Esophagus (tissue), 2 donors: ENCODE measurements at regions not wholly inside any gene's neighbourhood (a gene's known extent, or its start where the extent isn't known, plus 50 kb on each side); places are given as distances from the start of the nearest gene placed in this dataset.
"Not testable (repeated sequence)": the region's sequence is repeated elsewhere in the genome, so short reads cannot be mapped to it uniquely, and the experiment has no call there.

Experiments used
- H3K27ac ChIP-seq, 2 donors: one replicate each; pipeline ENCODE4 v1.5.1; 2013; ENCODE audit warnings: low read depth in 2 of 2, mild to moderate bottlenecking in 2 of 2, inconsistent platforms in 1 of 2, low read length in 1 of 2, moderate library complexity in 1 of 2
- H3K27me3 ChIP-seq, 2 donors: one replicate each; pipeline ENCODE4 v1.6.1; 2013; ENCODE audit warnings: low read length in 2 of 2, control low read depth in 1 of 2, mild to moderate bottlenecking in 1 of 2; ENCODE audit not compliant: insufficient read depth in 2 of 2, control insufficient read depth in 1 of 2
- H3K36me3 ChIP-seq, 2 donors: one replicate each; pipeline ENCODE4 v1.6.1; 2013; ENCODE audit warnings: low read length in 1 of 2; ENCODE audit not compliant: control insufficient read depth in 2 of 2, insufficient read depth in 2 of 2
- H3K4me1 ChIP-seq, 2 donors: one replicate each; pipeline ENCODE4 v1.6.1; 2013; ENCODE audit warnings: low read length in 1 of 2; ENCODE audit not compliant: control insufficient read depth in 2 of 2, insufficient read depth in 2 of 2
- H3K4me3 ChIP-seq, 2 donors: one replicate each; pipeline ENCODE4 v1.5.1; 2013; ENCODE audit warnings: low read length in 2 of 2, mild to moderate bottlenecking in 2 of 2, low read depth in 1 of 2, moderate library complexity in 1 of 2
- H3K9me3 ChIP-seq, 2 donors: one replicate each; pipeline ENCODE4 v1.6.1; 2013; ENCODE audit warnings: mild to moderate bottlenecking in 2 of 2, low read depth in 1 of 2, low read length in 1 of 2, moderate library complexity in 1 of 2; ENCODE audit not compliant: control insufficient read depth in 2 of 2, insufficient read depth in 1 of 2
- WGBS, 2 donors: extraction: QIAGEN DNeasy Blood & Tissue Kit; methylation state at CpG; one replicate each; pipeline ENCODE4 v1.1.7; 2013; 5-methylcytosine and 5-hydroxymethylcytosine counted together
- donor health status: healthy with polysubstance abuse.
- donor health status: Bipolar disorder and iron deficiency.

- no peaks in the 10 kb centered on the region for H3K9me3 ChIP-seq
- H3K4me3 ChIP-seq: no peak overlapping the region
- no peak overlapping the region for H3K27ac ChIP-seq
- no peaks in the 10 kb centered on the region for H3K4me1 ChIP-seq
- 85 to 88% methylated on average over 7 of the region's 7 CpGs for WGBS, 2 donors
- no peaks in the 10 kb centered on the region for H3K27me3 ChIP-seq
- H3K36me3 ChIP-seq: no peaks in the 10 kb centered on the region
Measured at GRCh38 chr11:104694259-104695064, 203.8 kb downstream of the CASP12 start.

- Histone ChIP-seq H3K36me3 (no peaks in the 10 kb centered on the region), H3K4me3 (no peak overlapping the region), H3K27ac (no peak overlapping the region), H3K27me3 (no peaks in the 10 kb centered on the region), H3K9me3 (no peaks in the 10 kb centered on the region), H3K4me1 (no peaks in the 10 kb centered on the region)
- 64 to 74% methylated on average over 1 of the region's 1 CpG for WGBS, 2 donors
Measured at GRCh38 chr11:104692751-104693150, 205.5 kb downstream of the CASP12 start.

- H3K36me3 ChIP-seq: no peaks in the 10 kb centered on the region
- WGBS, 2 donors: 83% methylated on average over 2 of the region's 2 CpGs
- no peaks in the 10 kb centered on the region for H3K9me3 ChIP-seq
- H3K4me3 ChIP-seq: no peak overlapping the region
- H3K27me3 ChIP-seq: no peaks in the 10 kb centered on the region
- no peaks in the 10 kb centered on the region for H3K4me1 ChIP-seq
- no peak overlapping the region for H3K27ac ChIP-seq
Measured at GRCh38 chr11:104691129-104691528, 207.1 kb downstream of the CASP12 start.

DNA sequence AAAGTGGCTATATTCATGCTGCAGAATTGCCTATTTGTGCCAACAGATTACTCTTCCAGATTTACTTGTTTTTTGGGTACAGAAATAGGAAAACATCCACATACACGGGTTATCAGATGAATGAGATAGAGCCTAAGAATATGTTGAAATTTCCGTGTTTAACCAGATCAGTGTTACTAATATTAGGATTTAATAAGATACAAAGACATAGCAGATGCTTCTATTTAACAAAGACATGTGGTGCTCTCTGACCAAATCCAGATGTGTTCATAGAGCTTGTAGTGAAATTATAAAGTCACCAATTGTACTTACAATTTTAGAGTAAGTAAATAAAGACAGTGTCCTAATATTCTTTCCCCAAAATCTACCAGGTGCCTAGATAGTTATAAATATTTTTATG, 208.0 kb downstream of the CASP12 start:
- Histone ChIP-seq H3K36me3 (no peaks in the 10 kb centered on the region), H3K9me3 (no peaks in the 10 kb centered on the region), H3K4me3 (no peak overlapping the region), H3K27me3 (no peaks in the 10 kb centered on the region), H3K4me1 (no peaks in the 10 kb centered on the region), H3K27ac (no peak overlapping the region)
- 73 to 77% methylated on average over 2 of the region's 2 CpGs for WGBS, 2 donors

DNA sequence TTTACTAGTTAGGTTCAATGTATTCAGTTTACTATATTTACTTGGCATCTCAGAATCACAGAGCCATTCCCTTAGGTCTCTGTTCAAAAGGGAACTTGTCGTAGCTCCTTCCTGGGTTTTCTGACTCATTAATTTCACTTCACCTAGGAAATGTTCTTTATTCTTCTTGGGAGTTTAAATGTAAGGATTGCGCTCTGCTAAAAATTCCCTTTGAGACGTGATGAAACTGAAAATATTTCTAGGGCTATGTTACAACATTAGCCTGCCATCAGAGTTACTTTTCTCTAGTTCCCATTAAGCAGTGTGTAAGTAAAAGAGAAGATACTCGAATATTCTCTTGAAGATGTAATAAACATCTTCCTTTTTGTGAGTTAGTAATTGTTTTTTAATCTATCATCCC, 209.5 kb downstream of the CASP12 start:
- no peaks in the 10 kb centered on the region for H3K4me1 ChIP-seq
- H3K36me3 ChIP-seq: no peaks in the 10 kb centered on the region
- no peak overlapping the region for H3K4me3 ChIP-seq
- H3K27me3 ChIP-seq: no peaks in the 10 kb centered on the region
- no peaks in the 10 kb centered on the region for H3K9me3 ChIP-seq
- H3K27ac ChIP-seq: no peak overlapping the region
- WGBS, 2 donors: 73 to 74% methylated on average over 4 of the region's 4 CpGs

DNA sequence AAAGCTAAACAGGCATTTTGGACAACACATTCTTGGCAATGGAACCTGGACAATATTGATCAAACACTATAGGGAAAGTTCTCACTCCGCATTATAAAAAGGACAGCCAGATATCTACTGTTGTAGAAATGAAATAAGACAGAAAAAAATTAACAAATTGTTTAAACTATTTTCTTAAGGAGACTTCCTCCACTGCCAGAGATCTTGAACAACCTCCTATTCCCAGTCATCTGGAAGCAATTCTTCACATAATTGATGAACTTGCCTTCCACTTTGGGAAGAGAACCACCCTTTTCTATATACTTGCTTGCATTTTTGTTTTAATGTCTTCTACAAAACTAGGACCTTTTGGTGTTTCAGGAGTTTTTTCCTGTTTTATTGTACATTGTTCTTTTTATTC, 216.1 kb downstream of the CASP12 start:
- no peak overlapping the region for H3K4me3 ChIP-seq
- H3K4me1 ChIP-seq: no peaks in the 10 kb centered on the region
- H3K27ac ChIP-seq: no peak overlapping the region
- H3K36me3 ChIP-seq: no peaks in the 10 kb centered on the region
- no peaks in the 10 kb centered on the region for H3K9me3 ChIP-seq
- 87 to 93% methylated on average over 1 of the region's 1 CpG for WGBS, 2 donors
- no peaks in the 10 kb centered on the region for H3K27me3 ChIP-seq

- no peak overlapping the region for H3K4me3 ChIP-seq
- H3K36me3 ChIP-seq: no peaks in the 10 kb centered on the region
- no peaks in the 10 kb centered on the region for H3K9me3 ChIP-seq
- H3K27me3 ChIP-seq: no peaks in the 10 kb centered on the region
- H3K4me1 ChIP-seq: no peaks in the 10 kb centered on the region
- WGBS, 2 donors: 89 to 91% methylated on average over 2 of the region's 2 CpGs
- H3K27ac ChIP-seq: no peak overlapping the region
Measured at GRCh38 chr11:104679258-104679657, 219.0 kb downstream of the CASP12 start.

DNA sequence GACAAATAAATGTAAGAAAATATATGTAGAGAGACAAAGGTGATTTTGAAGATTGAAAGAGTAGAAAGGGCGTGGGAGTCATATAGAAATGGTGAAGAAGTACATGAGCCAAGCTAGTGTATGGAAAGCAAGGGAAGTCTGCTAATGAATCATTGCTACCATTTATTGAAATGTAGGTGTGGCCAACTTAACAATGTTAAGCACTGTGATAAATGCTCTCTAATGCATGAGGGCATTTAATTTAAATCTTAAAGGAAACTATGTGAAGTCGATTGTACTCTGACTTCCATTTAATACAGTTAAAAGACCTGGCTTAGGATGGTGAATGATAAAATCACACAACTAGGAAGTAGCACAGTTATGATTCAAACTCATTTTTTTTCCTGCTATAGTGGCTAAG, 219.9 kb downstream of the CASP12 start:
- H3K9me3 ChIP-seq: no peaks in the 10 kb centered on the region
- WGBS, 2 donors: 44 to 63% methylated on average over 2 of the region's 2 CpGs
- H3K27ac ChIP-seq: no peak overlapping the region
- H3K4me1 ChIP-seq: no peaks in the 10 kb centered on the region
- H3K27me3 ChIP-seq: no peaks in the 10 kb centered on the region
- no peak overlapping the region for H3K4me3 ChIP-seq
- H3K36me3 ChIP-seq: no peaks in the 10 kb centered on the region

DNA sequence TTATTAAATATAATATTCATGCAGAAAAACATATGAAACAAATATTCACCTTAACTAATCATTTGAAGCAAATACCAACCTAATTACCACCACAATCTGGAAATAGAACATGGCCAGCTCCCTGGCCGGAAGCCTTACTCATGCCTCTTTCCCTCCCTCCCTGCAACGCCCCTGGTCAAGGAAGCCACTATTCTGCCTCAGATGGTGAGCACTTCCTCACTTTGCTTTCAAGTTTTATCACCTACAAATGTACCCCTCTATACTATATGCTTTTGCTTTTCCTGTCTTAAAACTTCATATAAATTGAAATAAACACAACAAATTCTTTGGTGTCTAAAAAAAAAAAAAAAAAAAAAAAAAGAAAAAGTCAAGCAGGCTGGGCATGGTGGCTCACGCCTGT, 221.2 kb downstream of the CASP12 start:
- WGBS, 2 donors: 95 to 97% methylated on average over 1 of the region's 3 CpGs
- H3K27me3 ChIP-seq, H3K4me3 ChIP-seq, H3K27ac ChIP-seq, H3K4me1 ChIP-seq, H3K36me3 ChIP-seq, H3K9me3 ChIP-seq: not testable (repeated sequence)

- Histone ChIP-seq H3K27me3 (no peaks in the 10 kb centered on the region), H3K27ac (no peak overlapping the region), H3K36me3 (no peaks in the 10 kb centered on the region), H3K9me3 (no peaks in the 10 kb centered on the region), H3K4me1 (no peaks in the 10 kb centered on the region), H3K4me3 (no peak overlapping the region)
Measured at GRCh38 chr11:104672897-104673296, 225.4 kb downstream of the CASP12 start.
